22Rv1 (cell line): ENCODE measurements at regions not wholly inside any gene's neighbourhood (a gene's known extent, or its start where the extent isn't known, plus 50 kb on each side); places are given as distances from the start of the nearest gene placed in this dataset.
"Not testable (repeated sequence)": the region's sequence is repeated elsewhere in the genome, so short reads cannot be mapped to it uniquely, and the experiment has no call there.

Source experiments
- H3K27ac ChIP-seq: fragments of 450-650 bp; 2 replicates; pipeline ENCODE4 v1.5.1; 2017
- ZFX ChIP-seq: fragments of 450-650 bp; IDR thresholded peaks from 2 replicates; pipeline ENCODE4 v1.6.1; 2017; ENCODE audit warnings: antibody characterized with exemption, borderline replicate concordance
- TF ChIP-seq, protein P1 (sequence below): fragments of 450-650 bp; IDR thresholded peaks from 2 replicates; pipeline ENCODE4 v1.5.1; 2017; ENCODE audit warnings: mild to moderate bottlenecking

DNA sequence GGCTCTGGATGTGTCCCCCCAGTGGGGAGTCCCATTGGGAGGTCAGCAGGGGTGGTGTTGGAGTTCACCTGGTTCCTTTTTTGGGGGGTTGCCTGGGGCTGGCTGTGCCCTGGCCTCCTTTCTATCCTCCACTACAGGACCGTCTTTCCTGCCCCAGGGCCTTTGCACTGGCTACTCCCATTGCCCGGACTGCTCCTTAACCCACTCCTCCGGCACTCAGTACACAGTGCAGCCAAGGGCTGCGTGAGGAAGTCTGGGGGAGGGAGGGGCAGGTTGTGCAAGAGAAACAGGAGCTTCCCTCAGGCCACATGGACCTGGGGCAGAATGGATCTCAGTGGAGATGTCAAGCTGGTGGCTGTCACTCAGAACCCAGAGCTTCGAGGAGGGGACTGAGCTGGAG lies 429.3 kb upstream of the SULF2 start:
- H3K27ac ChIP-seq: no peak overlapping the region
- TF ChIP-seq, protein P1, sequence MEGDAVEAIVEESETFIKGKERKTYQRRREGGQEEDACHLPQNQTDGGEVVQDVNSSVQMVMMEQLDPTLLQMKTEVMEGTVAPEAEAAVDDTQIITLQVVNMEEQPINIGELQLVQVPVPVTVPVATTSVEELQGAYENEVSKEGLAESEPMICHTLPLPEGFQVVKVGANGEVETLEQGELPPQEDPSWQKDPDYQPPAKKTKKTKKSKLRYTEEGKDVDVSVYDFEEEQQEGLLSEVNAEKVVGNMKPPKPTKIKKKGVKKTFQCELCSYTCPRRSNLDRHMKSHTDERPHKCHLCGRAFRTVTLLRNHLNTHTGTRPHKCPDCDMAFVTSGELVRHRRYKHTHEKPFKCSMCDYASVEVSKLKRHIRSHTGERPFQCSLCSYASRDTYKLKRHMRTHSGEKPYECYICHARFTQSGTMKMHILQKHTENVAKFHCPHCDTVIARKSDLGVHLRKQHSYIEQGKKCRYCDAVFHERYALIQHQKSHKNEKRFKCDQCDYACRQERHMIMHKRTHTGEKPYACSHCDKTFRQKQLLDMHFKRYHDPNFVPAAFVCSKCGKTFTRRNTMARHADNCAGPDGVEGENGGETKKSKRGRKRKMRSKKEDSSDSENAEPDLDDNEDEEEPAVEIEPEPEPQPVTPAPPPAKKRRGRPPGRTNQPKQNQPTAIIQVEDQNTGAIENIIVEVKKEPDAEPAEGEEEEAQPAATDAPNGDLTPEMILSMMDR: no peak
- no peak for TF ChIP-seq ZFX

DNA sequence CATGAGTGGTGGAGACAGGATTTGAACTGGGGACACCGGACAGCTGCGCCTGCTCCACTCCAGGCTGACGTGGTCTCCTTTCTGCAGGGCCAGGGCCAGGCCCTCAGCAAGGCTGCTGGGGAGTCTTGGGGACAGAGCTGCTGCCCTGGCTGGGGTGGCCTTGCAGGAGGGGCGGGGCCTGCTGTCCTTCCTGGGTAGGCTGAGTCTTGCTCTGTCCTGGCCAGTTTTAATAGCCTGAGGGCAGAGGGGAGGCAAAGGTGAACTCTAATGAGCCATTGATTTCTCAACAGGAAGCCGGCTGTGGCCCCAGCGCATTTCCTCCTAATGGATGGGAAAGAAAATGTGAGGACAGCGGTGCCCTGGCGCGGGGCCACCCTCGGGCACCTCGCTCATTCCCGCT lies 428.4 kb upstream of the SULF2 start:
- not testable (repeated sequence) for H3K27ac ChIP-seq

- no peak overlapping the region for H3K27ac ChIP-seq
- TF ChIP-seq ZFX: no peak
- TF ChIP-seq, protein P1: no peak
Observed at GRCh38 chr20:48212806-48213509, 427.7 kb upstream of the SULF2 start.

- H3K27ac ChIP-seq: no peak overlapping the region
- TF ChIP-seq, protein P1: no peak
- no peak for TF ChIP-seq ZFX
Observed at GRCh38 chr20:48211847-48212246, 426.6 kb upstream of the SULF2 start.

DNA sequence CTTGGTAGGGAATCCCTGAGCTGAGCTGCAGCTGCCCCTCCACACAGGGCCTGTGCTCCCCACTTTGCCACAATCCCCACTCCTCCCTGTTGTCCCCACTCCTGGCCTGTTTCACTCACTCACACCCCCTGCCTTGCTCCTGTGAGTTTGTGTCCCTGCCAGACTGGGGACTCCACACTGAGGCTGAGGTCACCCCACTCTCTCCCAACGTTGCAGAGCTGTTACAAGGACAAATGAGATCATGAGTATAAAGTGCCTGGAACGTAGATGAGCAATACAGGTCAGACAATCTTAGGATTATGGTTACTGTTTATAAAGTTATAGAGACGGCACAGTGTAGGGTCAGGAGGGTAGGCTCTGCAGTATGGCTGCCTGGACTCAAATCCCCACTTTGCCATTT lies 426.0 kb upstream of the SULF2 start:
- TF ChIP-seq ZFX: no peak
- TF ChIP-seq, protein P1: no peak
- H3K27ac ChIP-seq: no peak overlapping the region

- no peak overlapping the region for H3K27ac ChIP-seq
Observed at GRCh38 chr20:48210111-48211027, 425.1 kb upstream of the SULF2 start.

DNA sequence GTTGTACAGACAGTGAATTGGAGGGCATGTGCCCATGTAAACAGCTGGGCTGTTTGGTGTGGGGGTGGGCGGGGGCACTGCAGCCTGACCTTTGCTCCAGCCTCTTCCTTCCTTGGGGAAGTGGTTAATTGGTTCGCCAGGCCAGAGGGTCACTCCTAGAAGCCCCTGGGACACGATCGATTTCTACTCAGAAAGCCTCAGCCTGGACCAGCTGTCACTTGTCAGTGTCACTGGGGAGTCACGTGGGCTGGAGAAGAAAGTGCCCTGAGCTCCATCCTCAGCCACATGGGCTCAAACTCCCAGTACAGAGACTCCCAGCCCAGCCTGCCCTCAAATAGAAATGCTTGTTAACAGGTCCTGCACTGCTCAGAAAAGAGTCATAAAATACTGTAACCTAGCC lies 423.8 kb upstream of the SULF2 start:
- no peak for TF ChIP-seq ZFX
- TF ChIP-seq, protein P1: no peak
- H3K27ac ChIP-seq: no peak overlapping the region

More at GRCh38 chr20:48210111-48211027, 425.1 kb upstream of the SULF2 start:
- no peak for TF ChIP-seq ZFX
- TF ChIP-seq, protein P1: no peak
